ENCODE measurements at regions not wholly inside any gene's neighbourhood (a gene's known extent, or its start where the extent isn't known, plus 50 kb on each side); places are given as distances from the start of the nearest gene placed in this dataset.
A peak's percentile ranks its signal among the peaks of the same experiment; 100 is the strongest.

DNA sequence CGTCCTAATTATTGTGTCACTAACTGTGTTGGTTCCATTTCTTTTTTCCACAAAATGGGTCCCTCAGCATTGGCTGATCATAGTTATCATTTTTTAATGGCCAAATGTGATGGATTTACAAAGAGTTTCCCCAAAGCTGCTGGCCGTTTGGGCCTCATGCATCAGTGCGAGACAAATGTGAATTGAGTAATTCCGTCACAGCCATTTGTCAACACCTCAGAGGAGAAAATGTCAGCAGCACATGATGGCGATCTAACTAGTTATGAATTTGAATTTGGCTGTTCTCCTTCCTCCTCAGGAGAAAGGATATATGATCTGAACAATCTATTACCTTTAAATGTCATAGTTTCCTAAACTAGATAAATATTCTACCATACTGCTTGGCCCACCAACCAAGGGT is 54.9 kb upstream of the SP3 start:
- 15% methylated on average over 5 of the region's 5 CpGs for WGBS (ENCODE audit: insufficient coverage, low coverage, missing lambda C conversion rate)
- peaks cover 0 to 4% of the 10 kb centered on the region in 2 experiments; a peak in 1 of 5 replicates for H3K4me1 ChIP-seq (replicated peaks in 1 of 2; ENCODE audit: control insufficient read depth in 2 of 2, insufficient read depth in 2 of 2, low read length in 2 of 2)
- H3K27me3 ChIP-seq (ENCODE audit: control insufficient read depth in 2 of 2, insufficient read depth in 2 of 2, low read length in 2 of 2): peaks cover 6 to 13% of the 10 kb centered on the region in 2 experiments; a peak in 4 of 5 replicates
- in situ Hi-C loops (cut with MboI) (no loop called here), intact Hi-C loops (cut with micrococcal nuclease) (no loop called here)
- H3K9me3 ChIP-seq (replicated peaks; ENCODE audit: control insufficient read depth, insufficient read depth, low read depth, low read length): no peaks in the 10 kb centered on the region
- TF ChIP-seq, protein P1, sequence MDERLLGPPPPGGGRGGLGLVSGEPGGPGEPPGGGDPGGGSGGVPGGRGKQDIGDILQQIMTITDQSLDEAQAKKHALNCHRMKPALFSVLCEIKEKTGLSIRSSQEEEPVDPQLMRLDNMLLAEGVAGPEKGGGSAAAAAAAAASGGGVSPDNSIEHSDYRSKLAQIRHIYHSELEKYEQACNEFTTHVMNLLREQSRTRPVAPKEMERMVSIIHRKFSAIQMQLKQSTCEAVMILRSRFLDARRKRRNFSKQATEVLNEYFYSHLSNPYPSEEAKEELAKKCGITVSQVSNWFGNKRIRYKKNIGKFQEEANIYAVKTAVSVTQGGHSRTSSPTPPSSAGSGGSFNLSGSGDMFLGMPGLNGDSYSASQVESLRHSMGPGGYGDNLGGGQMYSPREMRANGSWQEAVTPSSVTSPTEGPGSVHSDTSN (CRISPR knock-in tag; IDR thresholded peaks at IDR 0.05; ENCODE audit: low read depth): no peak
- TF ChIP-seq, protein P1 (tag; conservative IDR thresholded peaks at IDR 0.05; ENCODE audit: low read depth): 0 out of 2 replicates have a peak, but pooled peaks have one; percentile 23
- no peak for TF ChIP-seq CBX2 (IDR thresholded peaks at IDR 0.05; ENCODE audit: insufficient read depth, low read length, poor library complexity, severe bottlenecking)
- TF ChIP-seq MEIS2 (IDR thresholded peaks at IDR 0.05; ENCODE audit: partially characterized antibody): peak; percentile 32
- ChIA-PET POLR2A (no interaction called here), CTCF (ENCODE audit: low intra/inter-chr PET ratio) (no interaction called here)
- no peak overlapping the region for H2AFZ ChIP-seq (ENCODE audit: low read depth, low read length)
- H3K27ac ChIP-seq (ENCODE audit: extremely low read depth, low read depth, low read length): no peak overlapping the region
- FAIRE-seq (no peak), ATAC-seq (no peak), DNase-seq (ENCODE audit: extremely low read depth in 1 of 4, low spot score in 3 of 4) (no peak)
- H3K9ac ChIP-seq (ENCODE audit: insufficient read depth in 1 of 2, low read depth in 2 of 2, low read length in 2 of 2): no peak overlapping the region
- H3K4me3 ChIP-seq: no peak overlapping the region
- H3K36me3 ChIP-seq (ENCODE audit: control insufficient read depth, insufficient read depth, low read length): no peaks in the 10 kb centered on the region
- no peaks in the 10 kb centered on the region for H3K9me1 ChIP-seq (ENCODE audit: control insufficient read depth, insufficient read depth, low read length)
- no peaks in the 10 kb centered on the region for H4K20me1 ChIP-seq (replicated peaks; ENCODE audit: control insufficient read depth, insufficient read depth, low read length)
- H3K79me2 ChIP-seq (ENCODE audit: control insufficient read depth, insufficient read depth, low read length): no peaks in the 10 kb centered on the region
- no peak overlapping the region for H3K4me2 ChIP-seq (ENCODE audit: insufficient read depth, low read length)
- BruUV-seq (replicated peaks): no TSS peak

All from K562 (cell line).